ENCODE measurements at regions not wholly inside any gene's neighbourhood (a gene's known extent, or its start where the extent isn't known, plus 50 kb on each side); places are given as distances from the start of the nearest gene placed in this dataset.

GRCh38 chr3:168539909-168540308 is 444.2 kb upstream of the GOLIM4 start:
- no peak overlapping the region for H3K4me3 ChIP-seq (ENCODE audit: control insufficient read depth, low read depth, low read length)
- DNase-seq (ENCODE audit: low read depth), result no peak
- TF ChIP-seq CTCF (conservative IDR thresholded peaks at IDR 0.05; ENCODE audit: control insufficient read depth, insufficient read depth, low read depth, low read length), result no peak

- no peak for TF ChIP-seq CTCF (conservative IDR thresholded peaks at IDR 0.05; ENCODE audit: control insufficient read depth, insufficient read depth, low read depth, low read length)
- DNase-seq (ENCODE audit: low read depth), result no peak
- H3K4me3 ChIP-seq (ENCODE audit: control insufficient read depth, low read depth, low read length), result no peak overlapping the region
These were observed 439.0 kb upstream of the GOLIM4 start for GRCh38 chr3:168534761-168535160.

GRCh38 chr3:168533600-168533999 is 437.9 kb upstream of the GOLIM4 start:
- TF ChIP-seq CTCF (conservative IDR thresholded peaks at IDR 0.05; ENCODE audit: control insufficient read depth, insufficient read depth, low read depth, low read length), result no peak
- DNase-seq (ENCODE audit: low read depth), result no peak

GRCh38 chr3:168532135-168532534 is 436.4 kb upstream of the GOLIM4 start:
- H3K4me3 ChIP-seq (ENCODE audit: control insufficient read depth, low read depth, low read length), result no peak overlapping the region
- TF ChIP-seq CTCF (conservative IDR thresholded peaks at IDR 0.05; ENCODE audit: control insufficient read depth, insufficient read depth, low read depth, low read length), result no peak
- DNase-seq (ENCODE audit: low read depth), result no peak

More at GRCh38 chr3:168533600-168533999, 437.9 kb upstream of the GOLIM4 start:
- no peak overlapping the region for H3K4me3 ChIP-seq (ENCODE audit: control insufficient read depth, low read depth, low read length)

- DNase-seq (ENCODE audit: low read depth), result no peak
- H3K4me3 ChIP-seq (ENCODE audit: control insufficient read depth, low read depth, low read length), result no peak overlapping the region
- TF ChIP-seq CTCF (conservative IDR thresholded peaks at IDR 0.05; ENCODE audit: control insufficient read depth, insufficient read depth, low read depth, low read length), result no peak
These were observed 435.4 kb upstream of the GOLIM4 start for GRCh38 chr3:168531116-168531515.

GRCh38 chr3:168524129-168524528 is 428.4 kb upstream of the GOLIM4 start:
- no peak for TF ChIP-seq CTCF (conservative IDR thresholded peaks at IDR 0.05; ENCODE audit: control insufficient read depth, insufficient read depth, low read depth, low read length)
- DNase-seq (ENCODE audit: low read depth), result no peak
- H3K4me3 ChIP-seq (ENCODE audit: control insufficient read depth, low read depth, low read length), result no peak overlapping the region

All from fibroblast of mammary gland (primary cell).